NCI-H2196 treated with DMSO at 0.1 percent for 48 hours (cell line): ENCODE measurements at regions not wholly inside any gene's neighbourhood (a gene's known extent, or its start where the extent isn't known, plus 50 kb on each side); places are given as distances from the start of the nearest gene placed in this dataset.

Experiments used
- DNase-seq: peaks from one replicate; lab custom pipeline; 2025; ENCODE audit not compliant: unreplicated experiment; lab: John Stamatoyannopoulos, UW

GRCh38 chr1:29836651-29837646 is 600.6 kb downstream of the PTPRU start:
- DNase-seq: no peak

- no peak for DNase-seq
Observed at GRCh38 chr1:29835874-29836273, 599.6 kb downstream of the PTPRU start.

GRCh38 chr1:29835406-29835805 is 599.1 kb downstream of the PTPRU start:
- no peak for DNase-seq

- DNase-seq: no peak
Observed at GRCh38 chr1:29833581-29833980, 597.3 kb downstream of the PTPRU start.

GRCh38 chr1:29832936-29833335 is 596.6 kb downstream of the PTPRU start:
- no peak for DNase-seq

- no peak for DNase-seq
Observed at GRCh38 chr1:29832471-29832870, 596.1 kb downstream of the PTPRU start.

- no peak for DNase-seq
Observed at GRCh38 chr1:29831500-29832117, 595.3 kb downstream of the PTPRU start.

GRCh38 chr1:29830916-29831315 is 594.6 kb downstream of the PTPRU start:
- DNase-seq: no peak

GRCh38 chr1:29830383-29830782 is 594.1 kb downstream of the PTPRU start:
- no peak for DNase-seq

- DNase-seq: no peak
Observed at GRCh38 chr1:29829448-29830344, 593.4 kb downstream of the PTPRU start.

GRCh38 chr1:29828526-29829447 is 592.5 kb downstream of the PTPRU start:
- DNase-seq: no peak

- DNase-seq: no peak
Observed at GRCh38 chr1:29827801-29828525, 591.6 kb downstream of the PTPRU start.

- DNase-seq: no peak
Observed at GRCh38 chr1:29827237-29827750, 591.0 kb downstream of the PTPRU start.

- DNase-seq: no peak
Observed at GRCh38 chr1:29826646-29827045, 590.3 kb downstream of the PTPRU start.

- DNase-seq: no peak
Observed at GRCh38 chr1:29825941-29826415, 589.7 kb downstream of the PTPRU start.

GRCh38 chr1:29825274-29825940 is 589.1 kb downstream of the PTPRU start:
- no peak for DNase-seq

GRCh38 chr1:29824511-29825273 is 588.4 kb downstream of the PTPRU start:
- no peak for DNase-seq

- no peak for DNase-seq
Observed at GRCh38 chr1:29824025-29824424, 587.7 kb downstream of the PTPRU start.
